GM18858 (cell line): ENCODE measurements at regions not wholly inside any gene's neighbourhood (a gene's known extent, or its start where the extent isn't known, plus 50 kb on each side); places are given as distances from the start of the nearest gene placed in this dataset.
A peak's percentile ranks its signal among the peaks of the same experiment; 100 is the strongest.
"Not testable (repeated sequence)": the region's sequence is repeated elsewhere in the genome, so short reads cannot be mapped to it uniquely, and the experiment has no call there.

Experiments used
- ATAC-seq: cut with Tn5 transposase; IDR thresholded peaks from one replicate; pipeline ENCODE4 v1.9.1; 2021; ENCODE audit not compliant: unreplicated experiment

- ATAC-seq = no peak
Measured at GRCh38 chr10:129043691-129044090, 423.4 kb upstream of the MGMT start.

DNA sequence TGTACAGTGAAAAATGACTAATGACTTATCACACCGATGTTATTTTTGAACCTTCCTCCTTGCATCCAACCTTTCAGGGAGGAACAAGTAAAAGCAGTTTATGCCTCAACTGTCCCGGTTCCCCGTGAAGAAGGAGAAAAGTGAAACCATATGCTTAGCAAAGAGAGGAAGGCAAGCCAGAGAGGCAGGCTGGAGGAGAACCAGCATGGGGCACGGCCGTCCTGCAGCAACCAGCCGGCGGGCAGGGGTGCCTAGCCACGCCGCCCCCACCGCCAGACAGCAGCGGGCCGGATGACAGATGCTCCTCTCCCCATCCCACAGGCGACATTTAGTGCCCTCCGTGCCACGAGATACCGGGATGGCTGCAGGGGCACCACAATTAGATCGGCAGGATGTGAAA is 421.4 kb upstream of the MGMT start:
- ATAC-seq = no peak

DNA sequence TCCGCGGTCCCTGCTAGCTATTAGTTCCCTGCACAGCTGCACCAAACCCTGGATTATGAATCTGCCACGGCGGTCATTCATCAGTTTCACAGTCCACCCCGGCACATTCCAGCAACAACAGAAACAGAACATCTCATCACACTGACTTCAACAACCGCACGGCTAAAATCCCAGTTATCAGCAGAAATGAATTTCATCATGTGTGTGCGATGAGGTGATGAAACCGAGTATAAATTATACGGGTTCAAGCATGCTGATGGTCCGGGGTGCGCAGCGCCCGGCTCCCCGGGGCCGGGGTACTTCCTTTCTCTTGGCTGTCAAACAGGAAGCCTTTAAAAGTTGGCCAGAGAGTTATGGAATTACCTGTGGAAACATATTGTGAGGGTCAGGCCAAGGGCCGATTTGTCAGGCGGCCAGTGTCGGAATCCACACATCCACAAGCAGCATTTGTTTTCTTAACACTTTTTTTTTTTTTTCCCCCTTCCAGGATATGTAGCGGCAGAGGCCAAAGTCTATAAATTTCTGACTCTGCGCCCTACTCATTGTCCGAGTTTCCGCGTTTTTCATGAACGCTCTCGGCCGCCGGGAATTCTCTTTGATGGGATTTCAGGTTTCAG is 420.9 kb upstream of the MGMT start:
- ATAC-seq = no peak

DNA sequence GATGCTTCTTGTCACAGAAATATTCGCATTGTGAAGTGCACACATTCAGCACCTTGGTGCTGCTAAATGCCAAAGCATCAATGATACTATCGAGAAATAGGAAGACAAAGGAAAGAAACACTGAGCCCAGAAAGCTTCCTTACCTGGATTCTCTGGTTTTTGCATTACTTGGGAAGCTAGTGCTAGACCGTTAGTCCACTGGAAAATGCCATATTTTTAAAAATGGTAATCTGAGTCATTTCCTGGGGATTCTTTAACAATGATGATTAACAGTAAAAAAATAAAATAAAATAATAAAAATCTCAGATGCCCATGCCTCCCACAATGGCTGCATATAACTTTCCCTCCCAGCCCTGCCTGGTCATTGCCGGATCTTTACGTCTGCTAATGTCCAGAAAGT is 420.1 kb upstream of the MGMT start:
- ATAC-seq = no peak

DNA sequence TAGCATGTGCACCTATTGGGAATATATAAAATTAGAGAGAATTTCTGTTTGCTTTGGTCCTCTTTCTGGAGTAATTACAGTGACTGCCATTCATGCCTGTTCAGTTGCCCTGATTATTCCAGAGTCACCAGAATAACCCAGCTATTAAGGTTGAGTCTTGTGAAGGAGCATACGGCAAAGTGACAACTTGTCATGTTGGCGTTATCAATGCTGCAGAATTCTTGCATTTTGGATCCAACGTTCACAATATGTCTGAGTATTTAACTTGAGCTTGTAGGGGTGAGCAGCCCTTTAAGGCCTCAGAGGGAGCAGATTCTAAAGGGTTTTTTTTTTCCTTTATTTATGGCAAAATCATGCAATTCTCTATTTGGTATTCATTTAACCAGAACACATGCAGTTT is 419.4 kb upstream of the MGMT start:
- ATAC-seq = no peak

- ATAC-seq = no peak
Measured at GRCh38 chr10:129048513-129048912, 418.5 kb upstream of the MGMT start.

GRCh38 chr10:129049501-129049900 is 417.5 kb upstream of the MGMT start:
- ATAC-seq = no peak

- ATAC-seq = no peak
Measured at GRCh38 chr10:129055225-129055624, 411.8 kb upstream of the MGMT start.

- no peak for ATAC-seq
Measured at GRCh38 chr10:129055986-129056385, 411.1 kb upstream of the MGMT start.

DNA sequence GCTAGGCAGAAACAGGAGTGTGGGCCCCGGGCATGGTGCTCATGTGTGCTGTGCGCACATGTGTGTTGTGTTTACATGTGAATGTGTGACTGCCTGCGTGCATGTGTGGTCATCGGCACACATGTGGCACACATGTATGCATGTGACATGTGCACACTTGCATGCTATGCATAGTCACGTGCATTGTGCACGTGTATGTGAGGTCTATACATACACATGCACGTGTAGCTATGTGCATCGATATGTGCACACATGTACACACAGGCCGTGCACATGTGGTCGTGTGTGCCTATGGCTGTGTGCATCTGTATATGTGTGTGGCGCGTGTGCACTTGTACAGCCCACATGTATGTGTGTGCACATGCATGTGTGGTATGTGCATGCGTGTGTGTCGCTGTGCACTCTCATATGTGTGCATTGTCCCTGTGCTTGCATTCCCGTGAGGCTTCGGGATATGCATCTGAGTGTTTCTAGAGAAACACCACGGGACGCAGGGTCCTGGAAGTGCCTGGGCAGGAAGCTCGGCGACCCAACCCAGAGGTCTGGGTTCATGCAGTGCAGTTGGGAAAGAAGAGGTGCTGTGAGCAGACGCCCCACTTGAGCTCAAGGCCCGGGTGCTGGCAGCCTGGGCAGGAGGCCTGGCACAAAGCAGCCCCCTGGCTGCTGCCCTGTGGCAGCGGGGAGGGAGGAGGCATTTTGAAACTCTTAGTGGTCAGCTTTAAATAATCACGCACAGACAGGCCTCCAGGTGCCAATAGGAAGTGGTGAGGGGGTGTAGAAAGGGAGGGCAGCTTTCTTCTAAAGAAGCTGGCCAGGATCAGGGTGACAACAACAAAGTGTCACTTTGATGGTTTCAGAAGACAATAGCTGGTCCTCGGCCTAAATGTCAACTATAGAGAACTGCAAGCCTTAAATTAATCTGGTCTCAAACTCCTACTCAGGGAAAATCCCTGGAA is 410.0 kb upstream of the MGMT start:
- ATAC-seq = peak; percentile 37

- peak; percentile 74 for ATAC-seq
Measured at GRCh38 chr10:129057856-129058663, 409.0 kb upstream of the MGMT start.

DNA sequence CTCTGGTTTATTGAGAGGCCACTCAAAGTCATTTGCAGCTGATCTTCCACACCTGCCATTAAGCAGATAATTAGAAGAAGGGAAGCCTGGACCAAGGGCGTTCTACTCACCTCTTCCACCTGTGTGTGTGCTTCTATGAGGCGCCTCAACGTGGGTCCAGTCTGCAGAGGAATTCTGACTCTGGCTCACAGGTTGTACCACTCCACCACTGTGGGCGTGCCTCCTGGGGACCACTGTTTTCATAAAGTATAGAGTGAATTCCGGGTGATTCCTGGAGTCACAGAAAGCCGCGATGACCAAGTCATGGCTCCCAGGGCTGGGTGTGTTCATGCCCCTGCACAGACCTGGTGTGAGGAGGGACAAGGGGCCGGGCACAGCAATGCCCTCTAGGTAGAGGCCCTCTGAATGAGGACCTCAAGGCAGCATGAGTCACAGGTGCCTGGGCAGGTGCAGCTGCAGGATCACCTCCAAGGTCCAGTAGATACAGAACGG is 408.3 kb upstream of the MGMT start:
- no peak for ATAC-seq

- no peak for ATAC-seq
Measured at GRCh38 chr10:129059977-129060376, 407.1 kb upstream of the MGMT start.

DNA sequence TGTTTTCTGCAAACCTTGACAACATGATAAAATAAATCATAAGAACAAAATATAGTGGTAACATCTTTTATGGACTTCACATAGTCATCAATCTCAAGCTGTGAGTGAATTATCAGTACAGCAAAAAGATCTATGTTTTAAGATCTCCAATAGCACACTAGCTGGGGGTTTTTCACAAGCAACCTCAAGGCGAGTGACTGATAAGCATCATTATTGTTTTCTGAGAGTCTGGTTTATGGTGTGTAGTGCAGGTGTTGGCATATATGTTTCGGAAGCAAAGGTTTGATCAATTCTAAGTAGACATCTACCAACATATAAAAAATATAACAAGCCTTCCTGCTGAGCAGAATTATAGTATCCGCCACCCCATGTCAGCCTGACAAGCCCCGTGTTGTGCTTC is 403.8 kb upstream of the MGMT start:
- no peak for ATAC-seq

DNA sequence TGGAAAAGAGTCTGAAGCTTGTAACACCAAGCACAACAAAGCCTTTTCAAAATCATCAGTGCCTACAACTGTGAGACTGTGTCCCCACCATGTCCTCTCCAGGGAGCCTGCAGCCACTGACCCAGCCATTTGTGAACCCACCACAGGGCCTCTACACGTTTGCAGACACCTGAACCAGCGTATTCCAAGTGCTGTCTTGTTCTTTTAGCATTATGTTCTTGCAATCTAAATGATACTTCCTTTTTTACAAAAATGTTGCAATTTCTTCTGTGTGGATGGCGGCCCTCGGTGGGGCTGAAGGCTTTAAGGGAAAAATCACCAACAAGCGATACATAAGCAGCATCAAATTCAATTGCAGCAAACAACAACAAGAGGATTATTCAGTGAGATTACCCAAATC is 403.2 kb upstream of the MGMT start:
- no peak for ATAC-seq

- ATAC-seq = not testable (repeated sequence)
Measured at GRCh38 chr10:129066529-129066928, 400.5 kb upstream of the MGMT start.

- ATAC-seq = not testable (repeated sequence)
Measured at GRCh38 chr10:129071411-129071810, 395.6 kb upstream of the MGMT start.

DNA sequence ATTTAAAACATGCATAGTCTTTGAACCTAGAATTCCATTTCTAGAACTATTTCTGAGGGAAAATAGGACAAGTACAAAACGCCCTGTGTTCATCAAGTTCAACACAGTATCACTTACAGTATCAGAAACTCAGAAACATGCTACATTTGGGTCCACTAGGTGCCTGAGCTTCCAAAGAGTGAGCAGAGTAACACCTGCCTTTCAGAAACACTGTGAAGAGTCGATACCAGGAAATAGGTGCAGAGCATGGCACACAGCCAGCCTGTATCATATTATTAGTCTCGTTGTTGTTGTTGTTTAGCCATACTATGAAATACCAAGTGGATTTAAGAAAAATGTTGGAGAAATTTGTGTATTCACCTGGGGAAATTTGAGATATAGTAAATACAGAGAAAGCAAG is 392.1 kb upstream of the MGMT start:
- ATAC-seq = no peak

DNA sequence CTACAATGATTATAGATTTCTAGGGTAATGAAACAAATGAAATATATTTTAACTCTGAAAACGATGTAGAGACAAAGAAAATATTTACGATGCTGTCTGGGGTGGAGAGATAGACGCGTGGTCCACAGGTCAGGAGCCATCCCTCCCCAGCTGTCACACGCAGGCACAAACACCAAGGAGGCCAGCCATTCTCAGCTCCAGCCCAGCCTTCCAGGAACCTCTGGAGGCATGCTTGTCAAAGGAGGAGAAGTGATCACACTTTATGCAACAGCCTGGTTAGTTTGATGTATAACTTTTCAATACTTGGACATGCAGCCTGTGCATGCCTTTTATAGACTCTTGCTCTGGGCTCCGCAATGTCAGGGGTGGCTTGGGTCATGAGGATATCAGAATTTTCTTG is 391.5 kb upstream of the MGMT start:
- ATAC-seq = no peak

GRCh38 chr10:129075927-129076326 is 391.1 kb upstream of the MGMT start:
- no peak for ATAC-seq

- ATAC-seq = no peak
Measured at GRCh38 chr10:129078346-129078745, 388.7 kb upstream of the MGMT start.
